IMR-90 (cell line): ENCODE measurements at regions not wholly inside any gene's neighbourhood (a gene's known extent, or its start where the extent isn't known, plus 50 kb on each side); places are given as distances from the start of the nearest gene placed in this dataset.

ENCODE experiments used
- ATAC-seq: fragments of 200-7000 bp; cut with Tn5 transposase; 2 replicates; pipeline ENCODE4 v1.9.1; 2020; ENCODE audit warnings: low read depth, mild to moderate bottlenecking, moderate library complexity
- BruUV-seq: library from RNA; stranded (reverse); fragments of 400-500 nt; replicated peaks from 2 replicates; lab custom pipeline; 2021; lab: Mats Ljungman, UMichigan
- CTCF ChIA-PET: fragments of 300-600 bp; formaldehyde crosslinking; extraction: SDS; loops from one replicate; lab custom pipeline; 2021; ENCODE audit warnings: antibody characterized with exemption; lab: Yijun Ruan, JAX
- POLR2A ChIA-PET: fragments of 300-600 bp; sonication (Branson Sonifier 250); formaldehyde crosslinking; loops from one replicate; lab custom pipeline; 2022; ENCODE audit warnings: antibody characterized with exemption; ENCODE audit not compliant: unreplicated experiment; lab: Charles Lee
- DNase-seq: peaks from one replicate; pipeline ENCODE4 v3.0.0; 2013
- H2AFZ ChIP-seq: replicated peaks from 2 replicates; pipeline ENCODE3; 2013; ENCODE audit warnings: low read length, mild to moderate bottlenecking; ENCODE audit not compliant: poor library complexity
- H2AK5ac ChIP-seq: 2 replicates; pipeline ENCODE4 v1.6.1; 2013; ENCODE audit warnings: low read depth, low read length, inconsistent platforms
- H2AK9ac ChIP-seq: replicated peaks from 2 replicates; pipeline ENCODE3; 2013; ENCODE audit warnings: mild to moderate bottlenecking, low read depth, low read length, moderate library complexity; ENCODE audit not compliant: poor library complexity
- H2BK120ac ChIP-seq: 2 replicates; pipeline ENCODE4 v1.6.1; 2013; ENCODE audit warnings: low read depth, low read length, inconsistent platforms
- H2BK15ac ChIP-seq: 3 replicates; pipeline ENCODE4 v1.6.1; 2013; ENCODE audit warnings: low read depth, low read length, inconsistent platforms
- H2BK20ac ChIP-seq: 2 replicates; pipeline ENCODE4 v1.6.1; 2013; ENCODE audit warnings: low read depth, mild to moderate bottlenecking, inconsistent platforms, low read length, moderate library complexity
- H2BK5ac ChIP-seq: 2 replicates; pipeline ENCODE4 v1.6.1; 2013; ENCODE audit warnings: mild to moderate bottlenecking, low read depth, low read length, inconsistent platforms; ENCODE audit not compliant: poor library complexity, severe bottlenecking
- H3K14ac ChIP-seq: replicated peaks from 2 replicates; pipeline ENCODE4 v1.6.1; 2013; ENCODE audit warnings: low read depth, low read length, inconsistent platforms
- H3K18ac ChIP-seq: 2 replicates; pipeline ENCODE4 v1.6.1; 2013; ENCODE audit warnings: low read depth, low read length, control low read depth
- H3K23ac ChIP-seq: 2 replicates; pipeline ENCODE4 v1.6.1; 2013; ENCODE audit warnings: low read depth, low read length, inconsistent platforms
- H3K27ac ChIP-seq: 2 replicates; pipeline ENCODE4 v1.5.1; 2013; ENCODE audit warnings: mild to moderate bottlenecking, control low read depth, low read length; ENCODE audit not compliant: insufficient read depth
- H3K27me3 ChIP-seq: 2 replicates; pipeline ENCODE4 v1.6.1; 2013; ENCODE audit warnings: low read length; ENCODE audit not compliant: control insufficient read depth, insufficient read depth
- H3K36me3 ChIP-seq: 2 replicates; pipeline ENCODE4 v1.6.1; 2013; ENCODE audit warnings: low read length, mixed read lengths; ENCODE audit not compliant: control insufficient read depth, insufficient read depth
- H3K4ac ChIP-seq: 2 replicates; pipeline ENCODE4 v1.6.1; 2013; ENCODE audit warnings: low read depth, low read length, inconsistent platforms
- H3K4me1 ChIP-seq: 2 replicates; pipeline ENCODE4 v1.6.1; 2013; ENCODE audit warnings: low read length, mixed read lengths; ENCODE audit not compliant: control insufficient read depth, insufficient read depth
- H3K4me2 ChIP-seq: 2 replicates; pipeline ENCODE4 v1.6.1; 2013; ENCODE audit warnings: low read depth, mild to moderate bottlenecking, control low read depth, low read length, moderate library complexity
- H3K4me3 ChIP-seq: 2 replicates; pipeline ENCODE4 v1.5.1; 2013; ENCODE audit warnings: low read depth, mild to moderate bottlenecking, control low read depth, low read length, moderate library complexity; ENCODE audit not compliant: insufficient read depth
- H3K56ac ChIP-seq: 2 replicates; pipeline ENCODE4 v1.6.1; 2013; ENCODE audit warnings: low read length, inconsistent platforms; ENCODE audit not compliant: insufficient read depth; ENCODE audit errors: extremely low read depth
- H3K79me1 ChIP-seq, 2 experiments: 2 replicates each; pipeline ENCODE4 v1.6.1; 2013; ENCODE audit warnings: low read length in 2 of 2, inconsistent platforms in 1 of 2, low read depth in 1 of 2
- H3K9ac ChIP-seq: 2 replicates; pipeline ENCODE4 v1.6.1; 2013; ENCODE audit warnings: low read depth, low read length, control low read depth
- H3K9me1 ChIP-seq: 2 replicates; pipeline ENCODE4 v1.6.1; 2013; ENCODE audit warnings: low read length, inconsistent platforms; ENCODE audit not compliant: insufficient read depth
- H3K9me3 ChIP-seq: 2 replicates; pipeline ENCODE4 v1.6.1; 2013; ENCODE audit warnings: low read length; ENCODE audit not compliant: control insufficient read depth, insufficient read depth
- H4K20me1 ChIP-seq: 2 replicates; pipeline ENCODE4 v1.6.1; 2013; ENCODE audit warnings: low read length, inconsistent platforms; ENCODE audit not compliant: insufficient read depth
- H4K5ac ChIP-seq: 2 replicates; pipeline ENCODE4 v1.6.1; 2013; ENCODE audit warnings: mild to moderate bottlenecking, low read depth, low read length, control low read depth
- H4K8ac ChIP-seq, 2 experiments: 2 replicates each; pipeline ENCODE4 v1.6.1; 2013; ENCODE audit warnings: low read depth in 2 of 2, low read length in 2 of 2, control low read depth in 1 of 2, inconsistent platforms in 1 of 2
- H4K91ac ChIP-seq: 2 replicates; pipeline ENCODE4 v1.6.1; 2013; ENCODE audit warnings: low read depth, low read length, inconsistent platforms; ENCODE audit not compliant: insufficient read depth
- BHLHE40 ChIP-seq: fragments of 150-350 bp; IDR thresholded peaks from 2 replicates; pipeline ENCODE4 v1.6.1; 2016; ENCODE audit warnings: mild to moderate bottlenecking, low read depth, low read length
- CEBPB ChIP-seq: IDR thresholded peaks from 2 replicates; pipeline ENCODE4 v1.6.1; 2012; ENCODE audit warnings: low read depth, low read length, improper control_type of control experiment
- CHD1 ChIP-seq: IDR thresholded peaks from 2 replicates; pipeline ENCODE4 v1.6.1; 2012; ENCODE audit warnings: low read depth, low read length, improper control_type of control experiment
- FOS ChIP-seq: fragments of 150-350 bp; IDR thresholded peaks from 2 replicates; pipeline ENCODE4 v1.6.1; 2016; ENCODE audit warnings: low read depth, low read length
- MAFK ChIP-seq: IDR thresholded peaks from 2 replicates; pipeline ENCODE4 v1.6.1; 2012; ENCODE audit warnings: low read depth, low read length, improper control_type of control experiment
- MAZ ChIP-seq: IDR thresholded peaks from 2 replicates; pipeline ENCODE4 v1.6.1; 2012; ENCODE audit warnings: low read depth, mild to moderate bottlenecking, low read length, improper control_type of control experiment, moderate library complexity, borderline replicate concordance
- MXI1 ChIP-seq: IDR thresholded peaks from 2 replicates; pipeline ENCODE4 v1.6.1; 2012; ENCODE audit warnings: low read depth, mild to moderate bottlenecking, low read length, moderate library complexity, borderline replicate concordance
- NFE2L2 ChIP-seq: fragments of 150-350 bp; IDR thresholded peaks from 2 replicates; pipeline ENCODE4 v1.6.1; 2016; ENCODE audit warnings: low read depth, mild to moderate bottlenecking, low read length
- POLR2A ChIP-seq: IDR thresholded peaks from 2 replicates; pipeline ENCODE4 v1.6.1; 2012; ENCODE audit warnings: mild to moderate bottlenecking, low read depth, low read length
- RAD21 ChIP-seq: IDR thresholded peaks from 2 replicates; pipeline ENCODE4 v1.6.1; 2012; ENCODE audit warnings: low read length, improper control_type of control experiment
- RCOR1 ChIP-seq: IDR thresholded peaks from 2 replicates; pipeline ENCODE4 v1.6.1; 2012; ENCODE audit warnings: mild to moderate bottlenecking, low read length, improper control_type of control experiment; ENCODE audit not compliant: insufficient replicate concordance
- RFX5 ChIP-seq: IDR thresholded peaks from 2 replicates; pipeline ENCODE4 v1.8.0; 2012; ENCODE audit warnings: low read depth, mild to moderate bottlenecking, low read length, moderate library complexity
- SMC3 ChIP-seq: fragments of 150-350 bp; IDR thresholded peaks from 2 replicates; pipeline ENCODE4 v1.6.1; 2016; ENCODE audit warnings: low read depth, mild to moderate bottlenecking, antibody characterized with exemption, low read length, moderate library complexity
- WGBS, 2 experiments: methylation state at CpG; one replicate each; pipeline versions ENCODE4 v1.1.5 to v1.1.7; 2013; ENCODE audit warnings: missing lambda C conversion rate in 2 of 2; ENCODE audit not compliant: insufficient read length in 1 of 2; ENCODE audit errors: extremely low coverage in 2 of 2; 5-methylcytosine and 5-hydroxymethylcytosine counted together
- dilution Hi-C: fragments of 300-500 bp; cut with HindIII; formaldehyde crosslinking; loops from one replicate; pipeline ENCODE4 v1.14.3; 2018; ENCODE audit warnings: low sequenced_read_pairs; ENCODE audit not compliant: unreplicated experiment
- in situ Hi-C: fragments of 300-500 bp; cut with MboI; formaldehyde crosslinking; loops from 3 replicates; pipeline ENCODE4 v1.14.3; 2019; ENCODE audit warnings: low sequenced_read_pairs, inconsistent platforms, mixed read lengths
- intact Hi-C: fragments of 100-400 bp; cut with micrococcal nuclease; formaldehyde crosslinking; loops from 2 replicates; pipeline ENCODE4 v1.10.0; 2022
- TF ChIP-seq, protein P1 (sequence below): fragments of 150-350 bp; IDR thresholded peaks from 2 replicates; pipeline ENCODE4 v1.6.1; 2016; ENCODE audit warnings: low read depth, mild to moderate bottlenecking, low read length, moderate library complexity, borderline replicate concordance
- TF ChIP-seq, protein P2 (sequence below): fragments of 150-350 bp; IDR thresholded peaks from 2 replicates; pipeline ENCODE4 v1.6.1; 2017; ENCODE audit warnings: mild to moderate bottlenecking, antibody characterized with exemption, low read length, low read depth

GRCh38 chr20:6611911-6612605, 155.4 kb upstream of the BMP2 start:
- in situ Hi-C loops (no loop called here), intact Hi-C loops (no loop called here), dilution Hi-C loops (no loop called here)
- no peak overlapping the region for H3K18ac ChIP-seq
- ATAC-seq = no peak
- H3K4me1 ChIP-seq = no peaks in the 10 kb centered on the region
- H3K27me3 ChIP-seq = peaks cover 4% of the 10 kb centered on the region
- no peaks in the 10 kb centered on the region for H3K79me1 ChIP-seq
- H3K9me1 ChIP-seq = no peaks in the 10 kb centered on the region
- H2AFZ ChIP-seq = no peak overlapping the region
- no peaks in the 10 kb centered on the region for H3K9me3 ChIP-seq
- TF ChIP-seq, protein P1, sequence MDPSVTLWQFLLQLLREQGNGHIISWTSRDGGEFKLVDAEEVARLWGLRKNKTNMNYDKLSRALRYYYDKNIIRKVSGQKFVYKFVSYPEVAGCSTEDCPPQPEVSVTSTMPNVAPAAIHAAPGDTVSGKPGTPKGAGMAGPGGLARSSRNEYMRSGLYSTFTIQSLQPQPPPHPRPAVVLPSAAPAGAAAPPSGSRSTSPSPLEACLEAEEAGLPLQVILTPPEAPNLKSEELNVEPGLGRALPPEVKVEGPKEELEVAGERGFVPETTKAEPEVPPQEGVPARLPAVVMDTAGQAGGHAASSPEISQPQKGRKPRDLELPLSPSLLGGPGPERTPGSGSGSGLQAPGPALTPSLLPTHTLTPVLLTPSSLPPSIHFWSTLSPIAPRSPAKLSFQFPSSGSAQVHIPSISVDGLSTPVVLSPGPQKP = no peak
- no peak for TF ChIP-seq FOS
- no peak for TF ChIP-seq CHD1
- no peak for TF ChIP-seq MXI1
- TF ChIP-seq RFX5 = no peak
- no peak for TF ChIP-seq NFE2L2
- TF ChIP-seq POLR2A = no peak
- TF ChIP-seq MAFK = no peak
- no peak for TF ChIP-seq RCOR1
- TF ChIP-seq RAD21 = no peak
- TF ChIP-seq CEBPB = no peak
- TF ChIP-seq BHLHE40 = no peak
- TF ChIP-seq, protein P2, sequence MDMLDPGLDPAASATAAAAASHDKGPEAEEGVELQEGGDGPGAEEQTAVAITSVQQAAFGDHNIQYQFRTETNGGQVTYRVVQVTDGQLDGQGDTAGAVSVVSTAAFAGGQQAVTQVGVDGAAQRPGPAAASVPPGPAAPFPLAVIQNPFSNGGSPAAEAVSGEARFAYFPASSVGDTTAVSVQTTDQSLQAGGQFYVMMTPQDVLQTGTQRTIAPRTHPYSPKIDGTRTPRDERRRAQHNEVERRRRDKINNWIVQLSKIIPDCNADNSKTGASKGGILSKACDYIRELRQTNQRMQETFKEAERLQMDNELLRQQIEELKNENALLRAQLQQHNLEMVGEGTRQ = no peak
- no peak for TF ChIP-seq MAZ
- no peak for TF ChIP-seq SMC3
- BruUV-seq = no TSS peak
- H4K91ac ChIP-seq = no peak overlapping the region
- ChIA-PET POLR2A (no interaction called here), CTCF (interaction anchor here (0.6 kb wide), 1 partner anchor 154 kb away, joined by 4 read pairs; no protein-coding TSS in a partner anchor)
- no peak overlapping the region for H3K23ac ChIP-seq
- no peak overlapping the region for H3K9ac ChIP-seq
- no peak overlapping the region for H2BK20ac ChIP-seq
- H3K56ac ChIP-seq = no peak overlapping the region
- H3K27ac ChIP-seq = no peak overlapping the region
- no peak overlapping the region for H4K5ac ChIP-seq
- H2BK120ac ChIP-seq = no peak overlapping the region
- H3K4me3 ChIP-seq = no peak overlapping the region
- H2BK15ac ChIP-seq = no peak overlapping the region
- H4K20me1 ChIP-seq = no peaks in the 10 kb centered on the region
- no CpG with 5 or more reads among the region's 2 CpGs for WGBS, 2 experiments
- H3K4ac ChIP-seq = no peak overlapping the region
- H3K4me2 ChIP-seq = no peak overlapping the region
- no peaks in the 10 kb centered on the region for H3K36me3 ChIP-seq
- no peak overlapping the region for H3K14ac ChIP-seq
- no peak overlapping the region for H2AK5ac ChIP-seq
- H2AK9ac ChIP-seq = no peak overlapping the region
- no peak for DNase-seq
- H4K8ac ChIP-seq = no peak overlapping the region
- no peak overlapping the region for H2BK5ac ChIP-seq
